GM06990 (cell line): ENCODE measurements at regions not wholly inside any gene's neighbourhood (a gene's known extent, or its start where the extent isn't known, plus 50 kb on each side); places are given as distances from the start of the nearest gene placed in this dataset.

ENCODE experiments used
- DNase-seq: peaks from one replicate; pipeline ENCODE4 v3.0.0-alpha.2; 2011; ENCODE audit not compliant: insufficient read length; ENCODE audit errors: extremely low read depth
- H3K27me3 ChIP-seq: replicated peaks from 2 replicates; pipeline ENCODE4 v1.6.0; 2011; ENCODE audit warnings: low read length; ENCODE audit not compliant: control insufficient read depth, insufficient read depth
- H3K36me3 ChIP-seq: 2 replicates; pipeline ENCODE4 v1.5.1; 2011; ENCODE audit warnings: low read length; ENCODE audit not compliant: control insufficient read depth, insufficient read depth
- H3K4me3 ChIP-seq: replicated peaks from 2 replicates; pipeline ENCODE4 v1.5.1; 2011; ENCODE audit warnings: low read depth, mild to moderate bottlenecking, control low read depth, low read length
- CTCF ChIP-seq: IDR thresholded peaks from 2 replicates; pipeline ENCODE4 v1.5.1; 2011; ENCODE audit warnings: low read length, control low read depth, mild to moderate bottlenecking, inconsistent platforms; ENCODE audit not compliant: insufficient read depth, poor library complexity, severe bottlenecking

- H3K27me3 ChIP-seq: peaks cover 1% of the 10 kb centered on the region; the same call in 1 of the 2 replicates
- no peak for DNase-seq
- no peak overlapping the region for H3K4me3 ChIP-seq
- no peak for TF ChIP-seq CTCF
- no peaks in the 10 kb centered on the region for H3K36me3 ChIP-seq
Observed at GRCh38 chr11:119849872-119850271, 120.9 kb upstream of the NECTIN1 start.

GRCh38 chr11:119847853-119848252 lies 118.9 kb upstream of the NECTIN1 start:
- DNase-seq: no peak
- no peak for TF ChIP-seq CTCF
- H3K27me3 ChIP-seq: peaks cover 2% of the 10 kb centered on the region; the same call in 1 of the 2 replicates
- no peaks in the 10 kb centered on the region for H3K36me3 ChIP-seq
- H3K4me3 ChIP-seq: no peak overlapping the region

DNA sequence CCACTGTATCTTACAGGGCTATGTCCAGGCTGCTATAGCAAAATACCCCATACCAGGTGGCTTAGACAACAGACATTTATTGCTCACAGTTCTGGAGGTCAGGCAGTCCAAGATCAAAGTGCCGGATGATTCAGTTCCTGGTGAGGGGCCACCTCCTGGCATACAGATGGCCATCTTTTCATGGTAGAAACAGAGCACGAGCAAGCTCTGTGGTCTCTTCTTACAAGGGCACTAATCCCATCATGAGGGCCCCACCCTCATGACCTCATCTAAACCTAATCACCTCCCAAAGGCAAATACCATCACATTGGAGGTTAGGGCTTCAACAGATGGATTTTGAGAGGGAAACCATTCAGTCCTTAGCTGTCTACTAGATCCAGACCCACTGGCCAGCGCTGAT lies 117.4 kb upstream of the NECTIN1 start:
- TF ChIP-seq CTCF: no peak
- peaks cover 2% of the 10 kb centered on the region for H3K27me3 ChIP-seq

GRCh38 chr11:119845756-119846155 lies 116.8 kb upstream of the NECTIN1 start:
- DNase-seq: no peak
- H3K4me3 ChIP-seq: no peak overlapping the region
- no peak for TF ChIP-seq CTCF

More for the DNA sequence above, 117.4 kb upstream of the NECTIN1 start:
- no peak overlapping the region for H3K4me3 ChIP-seq
- no peaks in the 10 kb centered on the region for H3K36me3 ChIP-seq
- no peak for DNase-seq

GRCh38 chr11:119845305-119845704 lies 116.3 kb upstream of the NECTIN1 start:
- TF ChIP-seq CTCF: no peak
- no peak for DNase-seq
- Histone ChIP-seq H3K4me3 (no peak overlapping the region), H3K36me3 (no peaks in the 10 kb centered on the region), H3K27me3 (peaks cover 1% of the 10 kb centered on the region)

More at GRCh38 chr11:119845756-119846155, 116.8 kb upstream of the NECTIN1 start:
- H3K36me3 ChIP-seq: no peaks in the 10 kb centered on the region
- peaks cover 2% of the 10 kb centered on the region for H3K27me3 ChIP-seq

DNA sequence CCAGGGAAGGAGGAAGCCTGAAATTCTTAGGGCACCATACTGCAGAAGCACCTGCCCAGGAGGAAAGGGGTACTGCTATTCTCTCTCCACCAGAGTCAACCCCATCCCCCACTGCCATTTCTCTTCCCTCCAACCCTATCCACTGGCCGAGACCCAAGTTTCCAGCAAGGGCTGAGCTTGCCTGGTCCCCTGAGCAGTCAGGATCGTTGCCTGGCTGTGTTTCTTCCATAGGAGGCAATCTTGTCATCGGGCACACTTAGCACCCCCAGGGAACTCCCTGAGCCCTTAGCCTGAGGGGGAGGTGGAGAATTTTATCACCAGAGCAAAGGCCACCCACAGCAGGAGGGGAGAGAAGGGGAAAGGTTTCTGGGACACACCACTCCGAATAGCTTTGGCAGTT lies 115.8 kb upstream of the NECTIN1 start:
- Histone ChIP-seq H3K4me3 (no peak overlapping the region), H3K36me3 (no peaks in the 10 kb centered on the region), H3K27me3 (peaks cover 1% of the 10 kb centered on the region)
- DNase-seq: no peak
- no peak for TF ChIP-seq CTCF
